ENCODE measurements at regions not wholly inside any gene's neighbourhood (a gene's known extent, or its start where the extent isn't known, plus 50 kb on each side); places are given as distances from the start of the nearest gene placed in this dataset.

DNA sequence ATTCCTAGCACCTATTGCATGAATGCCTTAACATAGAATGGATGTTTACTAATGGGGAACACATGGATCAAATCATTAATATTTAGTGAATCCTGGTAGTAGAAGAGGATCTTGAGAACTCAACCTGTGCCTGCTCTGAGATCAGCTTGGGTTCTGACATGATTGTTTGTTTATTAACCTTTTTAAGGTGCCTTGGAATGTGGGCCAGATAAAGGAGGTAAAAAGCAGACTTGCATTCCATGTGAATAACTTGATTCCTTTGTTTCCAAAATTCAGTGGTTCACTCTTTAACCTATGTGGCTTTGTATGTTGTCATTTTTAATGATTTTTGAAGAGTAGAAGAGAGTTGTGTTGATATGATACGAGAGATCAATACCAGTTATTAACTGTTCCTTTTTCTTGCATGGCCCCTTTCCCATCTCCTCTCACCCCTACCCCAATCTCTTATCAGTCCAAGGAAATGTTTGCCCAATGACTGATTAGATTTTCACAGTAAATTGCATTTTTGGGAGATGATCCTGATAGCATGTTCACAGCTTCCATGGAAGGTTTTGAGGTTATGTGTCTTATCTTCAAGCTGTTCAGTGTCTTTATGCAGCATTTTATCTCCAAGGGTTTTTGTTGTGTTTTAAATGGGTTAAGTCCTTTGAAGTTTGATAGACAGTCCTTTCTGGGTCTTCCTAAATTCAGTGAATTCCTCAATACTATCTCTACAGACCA, 193.7 kb upstream of the FRMD6 start:
- TF ChIP-seq YY1 (IDR thresholded peaks at IDR 0.05; ENCODE audit: insufficient read depth, insufficient read length) (no peak), ZNF274 (IDR thresholded peaks at IDR 0.05; ENCODE audit: low read depth, low read length) (no peak)
